ENCODE measurements at regions not wholly inside any gene's neighbourhood (a gene's known extent, or its start where the extent isn't known, plus 50 kb on each side); places are given as distances from the start of the nearest gene placed in this dataset.
A peak's percentile ranks its signal among the peaks of the same experiment; 100 is the strongest.

GRCh38 chr13:50711131-50711815 lies 132.2 kb downstream of the DLEU7 start:
- Histone ChIP-seq H3K27me3 (no peaks in the 10 kb centered on the region), H3K4me3 (ENCODE audit: low read depth in 1 of 2, low read length in 1 of 2) (no peak overlapping the region), H3K4me1 (ENCODE audit: control insufficient read depth in 1 of 2, insufficient read depth in 1 of 2, low read depth in 1 of 2, low read length in 1 of 2) (peaks cover 59 to 65% of the 10 kb centered on the region in 2 experiments), H3K36me3 (no peaks in the 10 kb centered on the region), H3K27ac (no peak overlapping the region), H3K9me3 (no peaks in the 10 kb centered on the region)
- TF ChIP-seq CTCF (IDR thresholded peaks at IDR 0.05), result no peak

DNA sequence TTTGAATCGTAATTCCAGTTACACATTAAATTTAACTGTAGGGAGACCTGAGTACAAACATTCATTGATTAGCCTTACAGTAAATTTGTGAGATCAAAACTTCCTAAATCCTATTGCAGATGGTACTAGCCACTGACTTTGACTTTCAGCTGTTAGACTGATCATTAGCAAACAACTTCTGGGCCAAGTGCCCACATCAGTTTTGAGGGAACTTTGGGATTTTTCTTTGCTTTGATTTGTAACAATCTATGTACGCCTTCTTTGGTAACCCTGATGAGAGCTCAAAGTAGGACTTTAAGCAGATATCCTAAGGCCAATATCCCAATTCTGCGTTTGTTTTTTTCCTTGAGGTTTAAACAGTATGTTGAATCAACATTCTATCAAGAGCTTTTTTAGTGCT lies 131.5 kb downstream of the DLEU7 start:
- no peaks in the 10 kb centered on the region for H3K27me3 ChIP-seq
- H3K4me3 ChIP-seq (ENCODE audit: low read depth in 1 of 2, low read length in 1 of 2), result no peak overlapping the region
- H3K27ac ChIP-seq, result peak overlapping the region; percentile 89
- TF ChIP-seq CTCF (IDR thresholded peaks at IDR 0.05), result no peak
- peaks cover 61 to 70% of the 10 kb centered on the region in 2 experiments for H3K4me1 ChIP-seq (ENCODE audit: control insufficient read depth in 1 of 2, insufficient read depth in 1 of 2, low read depth in 1 of 2, low read length in 1 of 2)
- H3K9me3 ChIP-seq, result no peaks in the 10 kb centered on the region
- no peaks in the 10 kb centered on the region for H3K36me3 ChIP-seq

GRCh38 chr13:50712456-50712855 lies 131.0 kb downstream of the DLEU7 start:
- peaks cover 61 to 68% of the 10 kb centered on the region in 2 experiments for H3K4me1 ChIP-seq (ENCODE audit: control insufficient read depth in 1 of 2, insufficient read depth in 1 of 2, low read depth in 1 of 2, low read length in 1 of 2)
- H3K36me3 ChIP-seq, result no peaks in the 10 kb centered on the region
- no peak for TF ChIP-seq CTCF (IDR thresholded peaks at IDR 0.05)
- H3K27me3 ChIP-seq, result no peaks in the 10 kb centered on the region
- no peak overlapping the region for H3K4me3 ChIP-seq (ENCODE audit: low read depth in 1 of 2, low read length in 1 of 2)
- H3K27ac ChIP-seq, result peak overlapping the region; percentile 89
- H3K9me3 ChIP-seq, result no peaks in the 10 kb centered on the region

DNA sequence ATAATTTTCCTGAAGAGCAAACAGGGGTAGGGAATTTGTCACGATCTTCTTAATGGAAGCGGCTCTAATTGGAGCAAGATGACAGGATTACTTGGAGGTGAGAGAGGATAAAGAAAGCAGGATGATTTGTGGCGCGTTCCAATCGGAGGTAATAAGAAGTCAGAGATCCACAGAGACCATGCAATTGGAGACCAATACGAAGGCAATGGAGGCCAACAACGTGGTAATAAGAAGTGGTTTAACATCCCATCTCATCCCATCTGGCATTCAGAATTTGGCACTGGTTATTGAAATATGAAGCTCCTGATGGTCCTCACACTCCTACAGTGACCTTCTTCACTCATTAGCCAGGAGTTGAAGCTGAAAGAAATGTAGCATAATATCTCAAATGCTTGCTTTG lies 130.6 kb downstream of the DLEU7 start:
- H3K9me3 ChIP-seq, result no peaks in the 10 kb centered on the region
- H3K36me3 ChIP-seq, result no peaks in the 10 kb centered on the region
- TF ChIP-seq CTCF (IDR thresholded peaks at IDR 0.05), result no peak
- H3K27ac ChIP-seq, result peak overlapping the region; percentile 89
- H3K27me3 ChIP-seq, result no peaks in the 10 kb centered on the region
- H3K4me3 ChIP-seq (ENCODE audit: low read depth in 1 of 2, low read length in 1 of 2), result no peak overlapping the region
- H3K4me1 ChIP-seq (ENCODE audit: control insufficient read depth in 1 of 2, insufficient read depth in 1 of 2, low read depth in 1 of 2, low read length in 1 of 2), result peaks cover 60 to 64% of the 10 kb centered on the region in 2 experiments

DNA sequence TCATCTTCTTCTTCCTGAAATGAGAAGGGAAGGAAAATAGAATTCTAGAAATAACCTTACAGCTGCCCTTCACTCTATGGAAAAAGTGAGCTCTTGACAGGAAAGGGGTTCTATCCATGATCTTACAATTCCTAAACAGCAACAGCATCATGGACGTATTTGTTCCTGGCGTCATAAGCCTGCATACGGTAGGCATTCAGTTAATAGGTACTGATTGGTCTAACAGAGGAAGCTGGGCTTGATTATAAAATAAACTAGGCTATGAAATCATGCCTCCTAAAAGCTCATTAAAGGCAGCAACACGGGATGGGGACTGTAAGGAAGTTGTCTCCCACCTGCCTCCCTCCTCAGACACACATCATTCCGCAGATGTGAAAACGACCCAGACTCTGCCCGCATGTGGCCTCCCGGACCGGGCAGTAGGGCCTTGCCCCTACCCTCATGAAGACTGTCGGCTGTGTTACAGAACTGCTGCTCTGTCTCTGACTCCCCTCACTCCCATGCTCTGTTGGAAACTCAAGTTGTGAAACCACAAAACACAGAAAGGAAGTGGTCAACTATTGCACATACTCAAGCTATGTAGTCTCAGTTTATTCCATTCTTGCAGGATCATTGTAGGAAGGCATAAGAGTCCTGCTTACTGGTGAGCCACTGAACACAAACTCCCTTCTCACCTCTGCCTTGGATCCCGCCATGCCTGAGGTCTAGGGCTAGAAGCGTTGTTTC lies 129.8 kb downstream of the DLEU7 start:
- no peaks in the 10 kb centered on the region for H3K27me3 ChIP-seq
- H3K36me3 ChIP-seq, result no peaks in the 10 kb centered on the region
- H3K4me3 ChIP-seq (ENCODE audit: low read depth in 1 of 2, low read length in 1 of 2), result peak overlapping the region; percentile 52 to 54
- H3K27ac ChIP-seq, result peak overlapping the region; percentile 89
- H3K4me1 ChIP-seq (ENCODE audit: control insufficient read depth in 1 of 2, insufficient read depth in 1 of 2, low read depth in 1 of 2, low read length in 1 of 2), result peaks cover 52 to 56% of the 10 kb centered on the region in 2 experiments
- no peaks in the 10 kb centered on the region for H3K9me3 ChIP-seq
- TF ChIP-seq CTCF (IDR thresholded peaks at IDR 0.05), result peak; percentile 31
